H1 (cell line): ENCODE measurements at regions not wholly inside any gene's neighbourhood (a gene's known extent, or its start where the extent isn't known, plus 50 kb on each side); places are given as distances from the start of the nearest gene placed in this dataset.

ENCODE experiments used
- MAFK ChIP-seq: IDR thresholded peaks from 2 replicates; pipeline ENCODE4 v1.6.1; 2012; ENCODE audit warnings: low read depth, mild to moderate bottlenecking, improper control_type of control experiment, low read length
- SIN3A ChIP-seq, 2 experiments: IDR thresholded peaks in 1 of 2; conservative IDR thresholded peaks in 1 of 2; 2 replicates each; pipeline ENCODE4 v1.6.1; 2011 to 2012; ENCODE audit warnings: low read length in 2 of 2, improper control_type of control experiment in 1 of 2, low read depth in 1 of 2, mild to moderate bottlenecking in 1 of 2

DNA sequence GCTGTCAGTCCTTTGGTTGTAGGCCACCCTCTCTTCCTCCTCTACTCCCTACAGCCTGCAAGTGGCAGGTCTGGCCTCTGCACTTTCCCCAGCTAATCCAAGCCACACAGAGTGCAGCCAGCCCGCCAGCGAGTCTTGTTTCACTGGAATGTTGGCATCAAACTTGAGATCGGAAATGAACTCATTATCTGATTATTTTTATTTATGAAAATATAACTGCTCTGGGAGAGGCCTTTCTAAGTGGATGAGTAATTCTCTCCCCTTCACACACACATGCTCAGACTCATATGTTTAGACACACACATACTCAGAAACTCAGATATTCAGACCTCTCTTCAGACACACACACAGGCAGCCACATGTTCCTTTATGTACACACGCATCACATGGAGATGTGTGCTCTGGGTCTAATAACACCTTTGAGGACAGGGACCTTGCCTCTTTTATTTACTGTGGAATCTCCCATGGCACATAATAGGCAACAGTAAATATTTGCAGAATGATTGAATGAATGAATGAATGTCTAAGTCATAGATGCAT is 151.3 kb downstream of the ZFP36L2 start (continued):
- no peak for TF ChIP-seq MAFK
- no peak for TF ChIP-seq SIN3A (conservative IDR thresholded peaks at IDR 0.05 in 1 of 2, IDR thresholded peaks at IDR 0.05 in 1 of 2; ENCODE audit: low read depth in 1 of 2, low read length in 2 of 2)
